Uterus (tissue), 2 donors: ENCODE measurements at regions not wholly inside any gene's neighbourhood (a gene's known extent, or its start where the extent isn't known, plus 50 kb on each side); places are given as distances from the start of the nearest gene placed in this dataset.

ENCODE experiments used
- CTCF ChIP-seq, 4 experiments: fragments of 200-600 bp in 2 of 4; fragments of 450-650 bp in 2 of 4; sonication (generic) in 2 of 4; IDR thresholded peaks; one replicate each; pipeline ENCODE4 v1.5.1; 2016 to 2019; ENCODE audit warnings: antibody characterized with exemption in 4 of 4, mild to moderate bottlenecking in 2 of 4, moderate library complexity in 1 of 4
- POLR2A ChIP-seq, 2 donors: fragments of 450-650 bp; IDR thresholded peaks; one replicate each; pipeline ENCODE4 v1.6.1; 2016; ENCODE audit warnings: antibody characterized with exemption in 2 of 2, mild to moderate bottlenecking in 1 of 2, moderate library complexity in 1 of 2

- TF ChIP-seq POLR2A (IDR thresholded peaks at IDR 0.05) (no peak), CTCF (IDR thresholded peaks at IDR 0.05) (no peak)
These were observed 233.0 kb upstream of the PRKD1 start for GRCh38 chr14:30160608-30161007.
